ENCODE measurements at regions not wholly inside any gene's neighbourhood (a gene's known extent, or its start where the extent isn't known, plus 50 kb on each side); places are given as distances from the start of the nearest gene placed in this dataset.

GRCh38 chr12:11569716-11570115, 79.8 kb upstream of the ETV6 start:
- no peak for DNase-seq (ENCODE audit: low spot score)
- TF ChIP-seq CTCF (IDR thresholded peaks at IDR 0.05; ENCODE audit: extremely low read depth, insufficient read depth, missing control alignments) = no peak
- in situ Hi-C loops (cut with MboI; ENCODE audit: low pct_unique_long_range_greater_than_20kb, low sequenced_read_pairs, unreplicated experiment) = loop anchor here (25.0 kb wide), 1 partner anchor 768 kb away; no protein-coding TSS in a partner anchor

GRCh38 chr12:11573880-11574279, 75.6 kb upstream of the ETV6 start:
- TF ChIP-seq CTCF (IDR thresholded peaks at IDR 0.05; ENCODE audit: extremely low read depth, insufficient read depth, missing control alignments) = no peak
- no peak for DNase-seq (ENCODE audit: low spot score)
- in situ Hi-C loops (cut with MboI; ENCODE audit: low pct_unique_long_range_greater_than_20kb, low sequenced_read_pairs, unreplicated experiment) = loop anchor here (25.0 kb wide), 1 partner anchor 763 kb away; no protein-coding TSS in a partner anchor

- no peak for DNase-seq (ENCODE audit: low spot score)
- in situ Hi-C loops (cut with MboI; ENCODE audit: low pct_unique_long_range_greater_than_20kb, low sequenced_read_pairs, unreplicated experiment) = no loop called here
These were observed 73.4 kb upstream of the ETV6 start for GRCh38 chr12:11576104-11576503.

GRCh38 chr12:11577658-11578260, 71.7 kb upstream of the ETV6 start:
- no peak for DNase-seq (ENCODE audit: low spot score)
- no peak for TF ChIP-seq CTCF (IDR thresholded peaks at IDR 0.05; ENCODE audit: extremely low read depth, insufficient read depth, missing control alignments)
- in situ Hi-C loops (cut with MboI; ENCODE audit: low pct_unique_long_range_greater_than_20kb, low sequenced_read_pairs, unreplicated experiment) = no loop called here

More at GRCh38 chr12:11576104-11576503, 73.4 kb upstream of the ETV6 start:
- TF ChIP-seq CTCF (IDR thresholded peaks at IDR 0.05; ENCODE audit: extremely low read depth, insufficient read depth, missing control alignments) = no peak

- in situ Hi-C loops (cut with MboI; ENCODE audit: low pct_unique_long_range_greater_than_20kb, low sequenced_read_pairs, unreplicated experiment) = no loop called here
- DNase-seq (ENCODE audit: low spot score) = no peak
- TF ChIP-seq CTCF (IDR thresholded peaks at IDR 0.05; ENCODE audit: extremely low read depth, insufficient read depth, missing control alignments) = no peak
These were observed 70.9 kb upstream of the ETV6 start for GRCh38 chr12:11578461-11578993.

GRCh38 chr12:11580125-11580751, 69.2 kb upstream of the ETV6 start:
- in situ Hi-C loops (cut with MboI; ENCODE audit: low pct_unique_long_range_greater_than_20kb, low sequenced_read_pairs, unreplicated experiment) = loop anchor here (5.0 kb wide), 1 partner anchor 457 kb away; no protein-coding TSS in a partner anchor
- DNase-seq (ENCODE audit: low spot score) = no peak

More at GRCh38 chr12:11580125-11580751, 69.2 kb upstream of the ETV6 start:
- no peak for TF ChIP-seq CTCF (IDR thresholded peaks at IDR 0.05; ENCODE audit: extremely low read depth, insufficient read depth, missing control alignments)
